Spleen (tissue), 11 donors: ENCODE measurements at regions not wholly inside any gene's neighbourhood (a gene's known extent, or its start where the extent isn't known, plus 50 kb on each side); places are given as distances from the start of the nearest gene placed in this dataset.

ENCODE experiments used
- DNase-seq: peaks from one replicate; pipeline ENCODE4 v3.0.0-alpha.2; 2020
- H3K27ac ChIP-seq, 8 donors: fragments of 200-600 bp; sonication (generic) in 7 of 8; 1 replicate in 4 of 8; 2 replicates in 4 of 8; pipeline versions ENCODE4 v1.5.0 to v1.8.0; 2016 to 2021; ENCODE audit warnings: inconsistent platforms in 4 of 8, mild to moderate bottlenecking in 4 of 8, moderate library complexity in 1 of 8
- H3K27me3 ChIP-seq, 7 donors: fragments of 200-600 bp; sonication (generic) in 6 of 7; replicated peaks in 1 of 7; 1 replicate in 4 of 7; 2 replicates in 3 of 7; pipeline versions ENCODE4 v1.5.0 to v1.8.0; 2016 to 2021; ENCODE audit warnings: inconsistent platforms in 3 of 7, mild to moderate bottlenecking in 1 of 7
- H3K36me3 ChIP-seq, 6 donors: fragments of 200-600 bp; sonication (generic) in 5 of 6; 1 replicate in 4 of 6; 2 replicates in 2 of 6; pipeline versions ENCODE4 v1.5.0 to v1.8.0; 2016 to 2021; ENCODE audit warnings: inconsistent platforms in 2 of 6
- H3K4me1 ChIP-seq, 6 donors: fragments of 200-600 bp; sonication (generic) in 5 of 6; 1 replicate in 3 of 6; 2 replicates in 3 of 6; pipeline versions ENCODE4 v1.5.0 to v1.8.0; 2016 to 2021; ENCODE audit warnings: inconsistent platforms in 3 of 6
- H3K4me3 ChIP-seq, 8 donors: fragments of 200-600 bp; sonication (generic) in 7 of 8; 1 replicate in 4 of 8; 2 replicates in 4 of 8; pipeline versions ENCODE4 v1.5.0 to v1.8.0; 2016 to 2021; ENCODE audit warnings: inconsistent platforms in 4 of 8, mild to moderate bottlenecking in 4 of 8, moderate library complexity in 2 of 8
- H3K9me3 ChIP-seq, 8 donors: fragments of 200-600 bp; sonication (generic) in 7 of 8; 1 replicate in 4 of 8; 2 replicates in 4 of 8; pipeline versions ENCODE4 v1.5.0 to v1.8.0; 2016 to 2021; ENCODE audit warnings: inconsistent platforms in 4 of 8
- CTCF ChIP-seq, 11 experiments: fragments of 200-600 bp in 7 of 11; fragments of 450-650 bp in 4 of 11; sonication (generic) in 4 of 11; IDR thresholded peaks in 8 of 11; conservative IDR thresholded peaks in 3 of 11; 1 replicate in 7 of 11; 2 replicates in 4 of 11; pipeline versions ENCODE4 v1.4.0 to v1.8.0; 2016 to 2021; ENCODE audit warnings: antibody characterized with exemption in 11 of 11, inconsistent platforms in 4 of 11, mild to moderate bottlenecking in 1 of 11
- POLR2A ChIP-seq, 3 donors: fragments of 450-650 bp; IDR thresholded peaks; one replicate each; pipeline ENCODE4 v1.5.1; 2017; ENCODE audit warnings: antibody characterized with exemption in 3 of 3, mild to moderate bottlenecking in 1 of 3
- POLR2AphosphoS5 ChIP-seq, 3 donors: sonication (generic); formaldehyde crosslinking; IDR thresholded peaks; one replicate each; pipeline ENCODE4 v1.5.1; 2017; ENCODE audit warnings: antibody characterized with exemption in 3 of 3
- WGBS, 5 donors: extraction: QIAGEN DNeasy Blood & Tissue Kit in 3 of 5; methylation state at CpG; one replicate each; pipeline versions ENCODE4 v1.1.5 to v1.1.7; 2013 to 2018; 5-methylcytosine and 5-hydroxymethylcytosine counted together
- intact Hi-C: fragments of 100-400 bp; cut with DNase I; formaldehyde crosslinking; loops from one replicate; pipeline ENCODE4 v1.15.0; 2023; ENCODE audit warnings: low total_unique reads
- donor health status: healthy with polysubstance abuse.
- donor health status: DM: no; HTN: no; CAD: no; lungs with moderate emphysema.
- donor health status: DM: no; HTN: no; CAD: no.
- donor health status: Bipolar disorder and iron deficiency.
- donor health status: healthy.
- donor health status: DM: no; HTN: no; CAD: no.
- donor health status: DM: yes; HTN: yes; CAD: no.

- no peak overlapping the region for H3K4me3 ChIP-seq
- H3K4me1 ChIP-seq: no peaks in the 10 kb centered on the region
- intact Hi-C loops: no loop called here
- H3K36me3 ChIP-seq: no peaks in the 10 kb centered on the region
- no peak for DNase-seq
- no peak overlapping the region for H3K27ac ChIP-seq
- 51 to 60% (median 56%) methylated on average over 9 of the region's 9 CpGs for WGBS, 5 donors
- H3K9me3 ChIP-seq: no peaks in the 10 kb centered on the region
- TF ChIP-seq CTCF (IDR thresholded peaks at IDR 0.05 in 8 of 11, conservative IDR thresholded peaks at IDR 0.05 in 3 of 11) (no peak), POLR2AphosphoS5 (IDR thresholded peaks at IDR 0.05) (no peak), POLR2A (IDR thresholded peaks at IDR 0.05) (no peak)
- peaks cover 0 to 53% (median 0%) of the 10 kb centered on the region in 7 donors for H3K27me3 ChIP-seq
These were observed 96.7 kb upstream of the UQCRFS1 start for GRCh38 chr19:29309637-29310036.

GRCh38 chr19:29311191-29311790 is 98.3 kb upstream of the UQCRFS1 start:
- DNase-seq: no peak
- 53 to 59% (median 56%) methylated on average over 8 to 14 of the region's 14 CpGs for WGBS, 5 donors
- Histone ChIP-seq H3K9me3 (no peaks in the 10 kb centered on the region), H3K27ac (no peak overlapping the region), H3K4me1 (no peaks in the 10 kb centered on the region), H3K36me3 (no peaks in the 10 kb centered on the region), H3K4me3 (no peak overlapping the region), H3K27me3 (peaks cover 0 to 57% (median 0%) of the 10 kb centered on the region in 7 donors)
- intact Hi-C loops: no loop called here
- no peak for TF ChIP-seq POLR2AphosphoS5 (IDR thresholded peaks at IDR 0.05)
- no peak for TF ChIP-seq CTCF (IDR thresholded peaks at IDR 0.05 in 8 of 11, conservative IDR thresholded peaks at IDR 0.05 in 3 of 11)

- intact Hi-C loops: no loop called here
- DNase-seq: no peak
These were observed 102.7 kb upstream of the UQCRFS1 start for GRCh38 chr19:29315556-29316190.

More at GRCh38 chr19:29315556-29316190, 102.7 kb upstream of the UQCRFS1 start:
- Histone ChIP-seq H3K36me3 (no peaks in the 10 kb centered on the region), H3K27me3 (peaks cover 0 to 19% (median 0%) of the 10 kb centered on the region in 7 donors), H3K27ac (no peak overlapping the region), H3K9me3 (no peaks in the 10 kb centered on the region), H3K4me3 (no peak overlapping the region), H3K4me1 (no peaks in the 10 kb centered on the region)
- TF ChIP-seq POLR2AphosphoS5 (IDR thresholded peaks at IDR 0.05): no peak
- no peak for TF ChIP-seq CTCF (IDR thresholded peaks at IDR 0.05 in 8 of 11, conservative IDR thresholded peaks at IDR 0.05 in 3 of 11)
- TF ChIP-seq POLR2A (IDR thresholded peaks at IDR 0.05): no peak
- WGBS, 5 donors: 44 to 60% (median 49%) methylated on average over 4 of the region's 4 CpGs
